GM23248 (cell line): ENCODE measurements at regions not wholly inside any gene's neighbourhood (a gene's known extent, or its start where the extent isn't known, plus 50 kb on each side); places are given as distances from the start of the nearest gene placed in this dataset.

ENCODE experiments used
- DNase-seq: peaks from one replicate; pipeline ENCODE4 v3.0.0-alpha.2; 2015
- H2AFZ ChIP-seq: fragments of 200-600 bp; sonication (generic); 2 replicates; pipeline ENCODE4 v1.6.1; 2016; ENCODE audit warnings: antibody characterized with exemption
- H3F3A ChIP-seq: fragments of 200-600 bp; sonication (generic); 2 replicates; pipeline ENCODE4 v1.6.1; 2016; ENCODE audit warnings: mild to moderate bottlenecking, antibody characterized with exemption, mixed run types; ENCODE audit not compliant: insufficient read depth
- H3K27ac ChIP-seq: fragments of 200-600 bp; sonication (generic); 2 replicates; pipeline ENCODE4 v1.5.1; 2016; ENCODE audit warnings: mild to moderate bottlenecking
- H3K27me3 ChIP-seq: fragments of 200-600 bp; sonication (generic); replicated peaks from 2 replicates; pipeline ENCODE4 v1.6.1; 2016; ENCODE audit warnings: mild to moderate bottlenecking; ENCODE audit not compliant: insufficient read depth
- H3K36me3 ChIP-seq: fragments of 200-600 bp; sonication (generic); 2 replicates; pipeline ENCODE4 v1.6.1; 2016; ENCODE audit warnings: low read depth, mild to moderate bottlenecking
- H3K4me1 ChIP-seq: fragments of 200-600 bp; sonication (generic); 2 replicates; pipeline ENCODE4 v1.6.1; 2016; ENCODE audit warnings: mild to moderate bottlenecking; ENCODE audit not compliant: insufficient read depth
- H3K4me2 ChIP-seq: fragments of 200-600 bp; sonication (generic); one replicate; pipeline ENCODE4 v1.6.1; 2016; ENCODE audit warnings: mild to moderate bottlenecking; ENCODE audit not compliant: unreplicated experiment
- H3K4me3 ChIP-seq: fragments of 200-600 bp; sonication (generic); 2 replicates; pipeline ENCODE4 v1.5.1; 2016; ENCODE audit warnings: mild to moderate bottlenecking
- H3K79me2 ChIP-seq: fragments of 200-600 bp; sonication (generic); 2 replicates; pipeline ENCODE4 v1.6.1; 2016; ENCODE audit warnings: mild to moderate bottlenecking; ENCODE audit not compliant: insufficient read depth
- H3K9ac ChIP-seq: fragments of 200-600 bp; sonication (generic); 2 replicates; pipeline ENCODE4 v1.6.1; 2016; ENCODE audit warnings: mild to moderate bottlenecking
- H3K9me2 ChIP-seq: fragments of 200-600 bp; sonication (generic); 2 replicates; pipeline ENCODE4 v1.6.1; 2016; ENCODE audit warnings: mixed run types, mild to moderate bottlenecking, moderate library complexity; ENCODE audit not compliant: insufficient read depth
- H3K9me3 ChIP-seq: fragments of 200-600 bp; sonication (generic); one replicate; pipeline ENCODE4 v1.6.1; 2017; ENCODE audit warnings: low read depth
- H4K20me1 ChIP-seq: fragments of 200-600 bp; sonication (generic); 2 replicates; pipeline ENCODE4 v1.6.0; 2016; ENCODE audit not compliant: insufficient read depth
- EZH2 ChIP-seq: fragments of 200-600 bp; sonication (generic); IDR thresholded peaks from 2 replicates; pipeline ENCODE4 v1.6.1; 2018; ENCODE audit warnings: antibody characterized with exemption, mild to moderate bottlenecking; ENCODE audit not compliant: insufficient read depth, poor library complexity, severe bottlenecking
- EZH2phosphoT487 ChIP-seq: fragments of 200-600 bp; sonication (generic); IDR thresholded peaks from 2 replicates; pipeline ENCODE4 v1.6.1; 2018; ENCODE audit warnings: antibody characterized with exemption, moderate library complexity, mild to moderate bottlenecking, low read depth; ENCODE audit not compliant: insufficient read depth
- WGBS, 2 experiments: methylation state at CpG; one replicate each; pipeline ENCODE4 v1.1.6; 2015 to 2017; ENCODE audit warnings: low lambda C conversion rate in 2 of 2, low coverage in 1 of 2; ENCODE audit errors: missing lambda C conversion rate in 2 of 2; 5-methylcytosine and 5-hydroxymethylcytosine counted together
- in situ Hi-C: fragments of 300-500 bp; cut with MboI; formaldehyde crosslinking; loops from 2 replicates; pipeline ENCODE4 v1.15.0; 2020

- Histone ChIP-seq H3K4me1 (no peaks in the 10 kb centered on the region), H3K9ac (no peak overlapping the region), H2AFZ (no peak overlapping the region), H3K4me2 (no peak overlapping the region), H3F3A (no peaks in the 10 kb centered on the region), H4K20me1 (no peaks in the 10 kb centered on the region), H3K36me3 (no peaks in the 10 kb centered on the region), H3K4me3 (no peak overlapping the region), H3K9me2 (no peaks in the 10 kb centered on the region), H3K27ac (no peak overlapping the region), H3K79me2 (no peaks in the 10 kb centered on the region), H3K27me3 (no peaks in the 10 kb centered on the region), H3K9me3 (no peaks in the 10 kb centered on the region)
- in situ Hi-C loops, result no loop called here
- TF ChIP-seq EZH2 (no peak), EZH2phosphoT487 (no peak)
- WGBS, 2 experiments, result 11 to 13% methylated on average over 3 of the region's 3 CpGs
- no peak for DNase-seq
Measured at GRCh38 chr3:103818398-103818797, 1383.6 kb downstream of the ZPLD1 start.

GRCh38 chr3:103818800-103819199, 1384.0 kb downstream of the ZPLD1 start:
- Histone ChIP-seq H4K20me1 (no peaks in the 10 kb centered on the region), H3K9ac (no peak overlapping the region), H3K36me3 (no peaks in the 10 kb centered on the region), H3K9me2 (no peaks in the 10 kb centered on the region), H3K4me2 (no peak overlapping the region), H2AFZ (no peak overlapping the region), H3K4me1 (no peaks in the 10 kb centered on the region), H3K4me3 (no peak overlapping the region), H3K79me2 (no peaks in the 10 kb centered on the region), H3K27me3 (no peaks in the 10 kb centered on the region), H3K27ac (no peak overlapping the region), H3F3A (no peaks in the 10 kb centered on the region), H3K9me3 (no peaks in the 10 kb centered on the region)
- in situ Hi-C loops, result no loop called here
- TF ChIP-seq EZH2 (no peak), EZH2phosphoT487 (no peak)
- no peak for DNase-seq
- 0% methylated on average over 2 of the region's 2 CpGs for WGBS, 2 experiments

GRCh38 chr3:103825586-103825985, 1390.8 kb downstream of the ZPLD1 start:
- no peaks in the 10 kb centered on the region for H3K79me2 ChIP-seq
- no peaks in the 10 kb centered on the region for H3K4me1 ChIP-seq
- peaks cover 3% of the 10 kb centered on the region for H3K9me3 ChIP-seq
- H3F3A ChIP-seq, result no peaks in the 10 kb centered on the region
- no peaks in the 10 kb centered on the region for H3K36me3 ChIP-seq
- no peak overlapping the region for H2AFZ ChIP-seq
- H4K20me1 ChIP-seq, result no peaks in the 10 kb centered on the region
- H3K9ac ChIP-seq, result no peak overlapping the region
- TF ChIP-seq EZH2, result no peak
- no peak for TF ChIP-seq EZH2phosphoT487
- H3K9me2 ChIP-seq, result no peaks in the 10 kb centered on the region
- DNase-seq, result no peak
- H3K4me3 ChIP-seq, result no peak overlapping the region
- in situ Hi-C loops, result no loop called here
- no peaks in the 10 kb centered on the region for H3K27me3 ChIP-seq
- no peak overlapping the region for H3K4me2 ChIP-seq
- no peak overlapping the region for H3K27ac ChIP-seq

GRCh38 chr3:103829723-103830326, 1395.0 kb downstream of the ZPLD1 start:
- peaks cover 3% of the 10 kb centered on the region for H3K9me3 ChIP-seq
- H3K4me3 ChIP-seq, result no peak overlapping the region
- in situ Hi-C loops, result no loop called here
- no peaks in the 10 kb centered on the region for H4K20me1 ChIP-seq
- no peak overlapping the region for H3K27ac ChIP-seq
- no peaks in the 10 kb centered on the region for H3K36me3 ChIP-seq
- no peak overlapping the region for H2AFZ ChIP-seq
- DNase-seq, result no peak
- no peak overlapping the region for H3K4me2 ChIP-seq
- no peaks in the 10 kb centered on the region for H3K4me1 ChIP-seq
- H3K9ac ChIP-seq, result no peak overlapping the region
- H3K27me3 ChIP-seq, result no peaks in the 10 kb centered on the region
- H3K9me2 ChIP-seq, result no peaks in the 10 kb centered on the region
- H3F3A ChIP-seq, result no peaks in the 10 kb centered on the region
- H3K79me2 ChIP-seq, result no peaks in the 10 kb centered on the region
- no peak for TF ChIP-seq EZH2
- no peak for TF ChIP-seq EZH2phosphoT487
